ENCODE measurements at regions not wholly inside any gene's neighbourhood (a gene's known extent, or its start where the extent isn't known, plus 50 kb on each side); places are given as distances from the start of the nearest gene placed in this dataset.

DNA sequence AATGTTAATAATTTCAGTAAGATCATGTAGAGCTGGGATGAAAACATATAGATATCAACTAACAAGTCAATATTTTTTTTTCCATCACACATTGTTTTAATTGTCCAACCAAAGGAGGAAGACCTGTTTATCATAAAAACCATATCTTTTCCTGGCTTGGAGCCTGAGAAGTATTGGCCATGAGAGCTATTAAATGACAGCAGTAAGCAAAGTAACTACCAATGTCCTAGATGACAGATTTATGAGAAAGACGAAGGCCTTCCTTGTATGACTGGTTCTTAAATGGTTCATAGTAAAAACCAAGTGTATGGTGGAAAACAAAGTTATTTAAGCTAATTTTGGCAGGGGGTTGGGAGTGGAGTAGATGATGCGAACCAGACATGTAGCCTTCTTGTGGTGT lies 1147.1 kb upstream of the TENM4 start:
- TF ChIP-seq, protein P1, sequence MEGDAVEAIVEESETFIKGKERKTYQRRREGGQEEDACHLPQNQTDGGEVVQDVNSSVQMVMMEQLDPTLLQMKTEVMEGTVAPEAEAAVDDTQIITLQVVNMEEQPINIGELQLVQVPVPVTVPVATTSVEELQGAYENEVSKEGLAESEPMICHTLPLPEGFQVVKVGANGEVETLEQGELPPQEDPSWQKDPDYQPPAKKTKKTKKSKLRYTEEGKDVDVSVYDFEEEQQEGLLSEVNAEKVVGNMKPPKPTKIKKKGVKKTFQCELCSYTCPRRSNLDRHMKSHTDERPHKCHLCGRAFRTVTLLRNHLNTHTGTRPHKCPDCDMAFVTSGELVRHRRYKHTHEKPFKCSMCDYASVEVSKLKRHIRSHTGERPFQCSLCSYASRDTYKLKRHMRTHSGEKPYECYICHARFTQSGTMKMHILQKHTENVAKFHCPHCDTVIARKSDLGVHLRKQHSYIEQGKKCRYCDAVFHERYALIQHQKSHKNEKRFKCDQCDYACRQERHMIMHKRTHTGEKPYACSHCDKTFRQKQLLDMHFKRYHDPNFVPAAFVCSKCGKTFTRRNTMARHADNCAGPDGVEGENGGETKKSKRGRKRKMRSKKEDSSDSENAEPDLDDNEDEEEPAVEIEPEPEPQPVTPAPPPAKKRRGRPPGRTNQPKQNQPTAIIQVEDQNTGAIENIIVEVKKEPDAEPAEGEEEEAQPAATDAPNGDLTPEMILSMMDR (IDR thresholded peaks at IDR 0.05; ENCODE audit: insufficient read depth, low read length), result no peak
- TF ChIP-seq POLR2AphosphoS5 (IDR thresholded peaks at IDR 0.05; ENCODE audit: low read depth), result no peak

Data from HL-60 (cell line).